ENCODE measurements at regions not wholly inside any gene's neighbourhood (a gene's known extent, or its start where the extent isn't known, plus 50 kb on each side); places are given as distances from the start of the nearest gene placed in this dataset.

GRCh38 chr5:44868541-44868940 is 59.8 kb downstream of the MRPS30 start:
- H3K36me3 ChIP-seq (ENCODE audit: low read depth), result no peaks in the 10 kb centered on the region
- no peaks in the 10 kb centered on the region for H3K9me3 ChIP-seq
- DNase-seq (no peak), ATAC-seq (no peak)
- no peak overlapping the region for H3K4me3 ChIP-seq
- no peaks in the 10 kb centered on the region for H3K4me1 ChIP-seq (ENCODE audit: low read depth)
- no peak for TF ChIP-seq CTCF (IDR thresholded peaks at IDR 0.05)
- intact Hi-C loops (cut with DNase I, micrococcal nuclease), result no loop called here

- no peak for TF ChIP-seq CTCF (IDR thresholded peaks at IDR 0.05)
- H3K36me3 ChIP-seq (ENCODE audit: low read depth), result no peaks in the 10 kb centered on the region
- DNase-seq, result no peak
- intact Hi-C loops (cut with DNase I, micrococcal nuclease), result no loop called here
- no peak overlapping the region for H3K4me3 ChIP-seq
- H3K4me1 ChIP-seq (ENCODE audit: low read depth), result no peaks in the 10 kb centered on the region
- no peak for ATAC-seq
- no peaks in the 10 kb centered on the region for H3K9me3 ChIP-seq
These were observed 61.2 kb downstream of the MRPS30 start for GRCh38 chr5:44869928-44870327.

GRCh38 chr5:44870430-44870829 is 61.7 kb downstream of the MRPS30 start:
- ATAC-seq, result no peak
- no peak for TF ChIP-seq CTCF (IDR thresholded peaks at IDR 0.05)
- H3K36me3 ChIP-seq (ENCODE audit: low read depth), result no peaks in the 10 kb centered on the region
- no peak overlapping the region for H3K4me3 ChIP-seq
- DNase-seq, result no peak
- H3K9me3 ChIP-seq, result no peaks in the 10 kb centered on the region
- intact Hi-C loops (cut with DNase I, micrococcal nuclease), result no loop called here
- no peaks in the 10 kb centered on the region for H3K4me1 ChIP-seq (ENCODE audit: low read depth)

- intact Hi-C loops (cut with DNase I, micrococcal nuclease), result no loop called here
- H3K9me3 ChIP-seq, result no peaks in the 10 kb centered on the region
- ATAC-seq (no peak), DNase-seq (no peak)
- H3K4me3 ChIP-seq, result no peak overlapping the region
- H3K4me1 ChIP-seq (ENCODE audit: low read depth), result no peaks in the 10 kb centered on the region
- no peak for TF ChIP-seq CTCF (IDR thresholded peaks at IDR 0.05)
- H3K36me3 ChIP-seq (ENCODE audit: low read depth), result no peaks in the 10 kb centered on the region
These were observed 62.7 kb downstream of the MRPS30 start for GRCh38 chr5:44871401-44871800.

- H3K36me3 ChIP-seq (ENCODE audit: low read depth), result no peaks in the 10 kb centered on the region
- H3K4me1 ChIP-seq (ENCODE audit: low read depth), result no peaks in the 10 kb centered on the region
- H3K9me3 ChIP-seq, result no peaks in the 10 kb centered on the region
- TF ChIP-seq CTCF (IDR thresholded peaks at IDR 0.05), result no peak
- ATAC-seq, result peak; percentile 34
- no peak overlapping the region for H3K4me3 ChIP-seq
- no peak for DNase-seq
- intact Hi-C loops (cut with DNase I, micrococcal nuclease), result no loop called here
These were observed 67.2 kb downstream of the MRPS30 start for GRCh38 chr5:44875661-44876605.

Data from mucosa of descending colon (tissue), 3 donors.